ENCODE measurements at regions not wholly inside any gene's neighbourhood (a gene's known extent, or its start where the extent isn't known, plus 50 kb on each side); places are given as distances from the start of the nearest gene placed in this dataset.

GRCh38 chr2:34578641-34579040 lies 979.5 kb upstream of the FAM98A start:
- Histone ChIP-seq H3K4me3 (ENCODE audit: low read length) (no peak overlapping the region), H3K4me1 (ENCODE audit: low read length) (no peaks in the 10 kb centered on the region), H3K27me3 (ENCODE audit: low read depth, low read length) (no peaks in the 10 kb centered on the region), H3K79me2 (ENCODE audit: low read length) (no peaks in the 10 kb centered on the region), H3K9ac (ENCODE audit: low read length) (no peak overlapping the region), H4K20me1 (ENCODE audit: insufficient read depth, low read length) (no peaks in the 10 kb centered on the region), H3K36me3 (replicated peaks; ENCODE audit: low read depth, low read length) (no peaks in the 10 kb centered on the region), H2AFZ (ENCODE audit: low read depth, low read length) (no peak overlapping the region), H3K4me2 (ENCODE audit: low read length) (no peak overlapping the region), H3K27ac (ENCODE audit: low read length) (no peak overlapping the region), H3K9me3 (ENCODE audit: insufficient read depth, low read length) (no peaks in the 10 kb centered on the region)
- TF ChIP-seq CTCF (IDR thresholded peaks at IDR 0.05; ENCODE audit: low read depth, low read length) (no peak), EZH2phosphoT487 (IDR thresholded peaks at IDR 0.05; ENCODE audit: low read depth) (no peak)

- Histone ChIP-seq H3K27ac (ENCODE audit: low read length) (no peak overlapping the region), H3K9me3 (ENCODE audit: insufficient read depth, low read length) (no peaks in the 10 kb centered on the region), H3K4me3 (ENCODE audit: low read length) (no peak overlapping the region), H3K9ac (ENCODE audit: low read length) (no peak overlapping the region), H3K4me1 (ENCODE audit: low read length) (no peaks in the 10 kb centered on the region), H2AFZ (ENCODE audit: low read depth, low read length) (no peak overlapping the region), H3K27me3 (ENCODE audit: low read depth, low read length) (no peaks in the 10 kb centered on the region), H3K79me2 (ENCODE audit: low read length) (no peaks in the 10 kb centered on the region), H3K36me3 (replicated peaks; ENCODE audit: low read depth, low read length) (no peaks in the 10 kb centered on the region), H4K20me1 (ENCODE audit: insufficient read depth, low read length) (no peaks in the 10 kb centered on the region), H3K4me2 (ENCODE audit: low read length) (peak overlapping the region; percentile 35; the same call in 1 of the 2 replicates)
- TF ChIP-seq CTCF (IDR thresholded peaks at IDR 0.05; ENCODE audit: low read depth, low read length) (peak; percentile 84), EZH2phosphoT487 (IDR thresholded peaks at IDR 0.05; ENCODE audit: low read depth) (no peak)
Measured at GRCh38 chr2:34570266-34570872, 971.3 kb upstream of the FAM98A start.

GRCh38 chr2:34567128-34567527 lies 968.0 kb upstream of the FAM98A start:
- Histone ChIP-seq H3K27ac (ENCODE audit: low read length) (no peak overlapping the region), H3K9me3 (ENCODE audit: insufficient read depth, low read length) (no peaks in the 10 kb centered on the region), H3K4me2 (ENCODE audit: low read length) (no peak overlapping the region), H3K4me3 (ENCODE audit: low read length) (no peak overlapping the region), H3K27me3 (ENCODE audit: low read depth, low read length) (no peaks in the 10 kb centered on the region), H3K4me1 (ENCODE audit: low read length) (no peaks in the 10 kb centered on the region), H3K79me2 (ENCODE audit: low read length) (no peaks in the 10 kb centered on the region), H3K9ac (ENCODE audit: low read length) (no peak overlapping the region), H3K36me3 (replicated peaks; ENCODE audit: low read depth, low read length) (no peaks in the 10 kb centered on the region), H4K20me1 (ENCODE audit: insufficient read depth, low read length) (no peaks in the 10 kb centered on the region), H2AFZ (ENCODE audit: low read depth, low read length) (no peak overlapping the region)
- no peak for TF ChIP-seq EZH2phosphoT487 (IDR thresholded peaks at IDR 0.05; ENCODE audit: low read depth)
- TF ChIP-seq CTCF (IDR thresholded peaks at IDR 0.05; ENCODE audit: low read depth, low read length): no peak

- H3K4me3 ChIP-seq (ENCODE audit: low read length): no peak overlapping the region
Measured at GRCh38 chr2:34552337-34552736, 953.2 kb upstream of the FAM98A start.

More at GRCh38 chr2:34552337-34552736, 953.2 kb upstream of the FAM98A start:
- H3K4me2 ChIP-seq (ENCODE audit: low read length): no peak overlapping the region
- H3K79me2 ChIP-seq (ENCODE audit: low read length): no peaks in the 10 kb centered on the region
- H2AFZ ChIP-seq (ENCODE audit: low read depth, low read length): no peak overlapping the region
- no peaks in the 10 kb centered on the region for H3K27me3 ChIP-seq (ENCODE audit: low read depth, low read length)
- H3K9ac ChIP-seq (ENCODE audit: low read length): no peak overlapping the region
- TF ChIP-seq EZH2phosphoT487 (IDR thresholded peaks at IDR 0.05; ENCODE audit: low read depth) (no peak), CTCF (IDR thresholded peaks at IDR 0.05; ENCODE audit: low read depth, low read length) (no peak)
- H3K4me1 ChIP-seq (ENCODE audit: low read length): no peaks in the 10 kb centered on the region
- H4K20me1 ChIP-seq (ENCODE audit: insufficient read depth, low read length): no peaks in the 10 kb centered on the region
- H3K9me3 ChIP-seq (ENCODE audit: insufficient read depth, low read length): no peaks in the 10 kb centered on the region
- H3K36me3 ChIP-seq (replicated peaks; ENCODE audit: low read depth, low read length): no peaks in the 10 kb centered on the region
- H3K27ac ChIP-seq (ENCODE audit: low read length): no peak overlapping the region

Data from OCI-LY3 (cell line).